ENCODE measurements at regions not wholly inside any gene's neighbourhood (a gene's known extent, or its start where the extent isn't known, plus 50 kb on each side); places are given as distances from the start of the nearest gene placed in this dataset.

DNA sequence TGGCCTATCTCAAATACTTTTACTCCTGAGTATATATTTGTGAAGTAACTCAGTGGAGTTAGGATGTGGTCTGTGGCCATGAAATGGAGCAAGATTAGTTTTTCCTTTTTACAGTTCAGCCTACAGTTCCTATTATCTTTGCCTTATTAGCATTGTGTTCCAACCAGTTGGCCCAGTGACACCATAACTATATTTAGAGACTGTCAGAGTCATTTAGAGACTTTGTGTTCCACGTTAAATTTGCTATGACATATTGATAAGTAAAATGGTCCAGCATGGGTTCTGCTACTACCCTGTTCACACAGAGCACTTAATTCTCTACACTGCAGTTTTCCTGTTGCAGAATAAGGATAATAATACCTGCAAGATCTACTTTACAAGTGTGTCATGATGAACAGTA is 68.3 kb upstream of the RAB11FIP2 start:
- TF ChIP-seq, protein P1, sequence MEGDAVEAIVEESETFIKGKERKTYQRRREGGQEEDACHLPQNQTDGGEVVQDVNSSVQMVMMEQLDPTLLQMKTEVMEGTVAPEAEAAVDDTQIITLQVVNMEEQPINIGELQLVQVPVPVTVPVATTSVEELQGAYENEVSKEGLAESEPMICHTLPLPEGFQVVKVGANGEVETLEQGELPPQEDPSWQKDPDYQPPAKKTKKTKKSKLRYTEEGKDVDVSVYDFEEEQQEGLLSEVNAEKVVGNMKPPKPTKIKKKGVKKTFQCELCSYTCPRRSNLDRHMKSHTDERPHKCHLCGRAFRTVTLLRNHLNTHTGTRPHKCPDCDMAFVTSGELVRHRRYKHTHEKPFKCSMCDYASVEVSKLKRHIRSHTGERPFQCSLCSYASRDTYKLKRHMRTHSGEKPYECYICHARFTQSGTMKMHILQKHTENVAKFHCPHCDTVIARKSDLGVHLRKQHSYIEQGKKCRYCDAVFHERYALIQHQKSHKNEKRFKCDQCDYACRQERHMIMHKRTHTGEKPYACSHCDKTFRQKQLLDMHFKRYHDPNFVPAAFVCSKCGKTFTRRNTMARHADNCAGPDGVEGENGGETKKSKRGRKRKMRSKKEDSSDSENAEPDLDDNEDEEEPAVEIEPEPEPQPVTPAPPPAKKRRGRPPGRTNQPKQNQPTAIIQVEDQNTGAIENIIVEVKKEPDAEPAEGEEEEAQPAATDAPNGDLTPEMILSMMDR (IDR thresholded peaks at IDR 0.05; ENCODE audit: low read depth, low read length, missing input control), result no peak
- TF ChIP-seq FOXA2 (IDR thresholded peaks at IDR 0.05) (no peak), TAF1 (conservative IDR thresholded peaks at IDR 0.05) (no peak), ATF3 (IDR thresholded peaks at IDR 0.05) (no peak), YY1 (IDR thresholded peaks at IDR 0.05) (no peak), EGR1 (IDR thresholded peaks at IDR 0.05; ENCODE audit: low read depth in 2 of 2) (no peak), HNF4A (conservative IDR thresholded peaks at IDR 0.05) (no peak), NR2F2 (IDR thresholded peaks at IDR 0.05) (no peak)
- TF ChIP-seq, protein P2, sequence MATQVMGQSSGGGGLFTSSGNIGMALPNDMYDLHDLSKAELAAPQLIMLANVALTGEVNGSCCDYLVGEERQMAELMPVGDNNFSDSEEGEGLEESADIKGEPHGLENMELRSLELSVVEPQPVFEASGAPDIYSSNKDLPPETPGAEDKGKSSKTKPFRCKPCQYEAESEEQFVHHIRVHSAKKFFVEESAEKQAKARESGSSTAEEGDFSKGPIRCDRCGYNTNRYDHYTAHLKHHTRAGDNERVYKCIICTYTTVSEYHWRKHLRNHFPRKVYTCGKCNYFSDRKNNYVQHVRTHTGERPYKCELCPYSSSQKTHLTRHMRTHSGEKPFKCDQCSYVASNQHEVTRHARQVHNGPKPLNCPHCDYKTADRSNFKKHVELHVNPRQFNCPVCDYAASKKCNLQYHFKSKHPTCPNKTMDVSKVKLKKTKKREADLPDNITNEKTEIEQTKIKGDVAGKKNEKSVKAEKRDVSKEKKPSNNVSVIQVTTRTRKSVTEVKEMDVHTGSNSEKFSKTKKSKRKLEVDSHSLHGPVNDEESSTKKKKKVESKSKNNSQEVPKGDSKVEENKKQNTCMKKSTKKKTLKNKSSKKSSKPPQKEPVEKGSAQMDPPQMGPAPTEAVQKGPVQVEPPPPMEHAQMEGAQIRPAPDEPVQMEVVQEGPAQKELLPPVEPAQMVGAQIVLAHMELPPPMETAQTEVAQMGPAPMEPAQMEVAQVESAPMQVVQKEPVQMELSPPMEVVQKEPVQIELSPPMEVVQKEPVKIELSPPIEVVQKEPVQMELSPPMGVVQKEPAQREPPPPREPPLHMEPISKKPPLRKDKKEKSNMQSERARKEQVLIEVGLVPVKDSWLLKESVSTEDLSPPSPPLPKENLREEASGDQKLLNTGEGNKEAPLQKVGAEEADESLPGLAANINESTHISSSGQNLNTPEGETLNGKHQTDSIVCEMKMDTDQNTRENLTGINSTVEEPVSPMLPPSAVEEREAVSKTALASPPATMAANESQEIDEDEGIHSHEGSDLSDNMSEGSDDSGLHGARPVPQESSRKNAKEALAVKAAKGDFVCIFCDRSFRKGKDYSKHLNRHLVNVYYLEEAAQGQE (IDR thresholded peaks at IDR 0.05), result no peak
- TF ChIP-seq, protein P3, sequence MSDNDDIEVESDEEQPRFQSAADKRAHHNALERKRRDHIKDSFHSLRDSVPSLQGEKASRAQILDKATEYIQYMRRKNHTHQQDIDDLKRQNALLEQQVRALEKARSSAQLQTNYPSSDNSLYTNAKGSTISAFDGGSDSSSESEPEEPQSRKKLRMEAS (IDR thresholded peaks at IDR 0.05), result no peak

Measured in liver (tissue), 3 donors.